Omental fat pad (tissue), 1 donor: ENCODE measurements at regions not wholly inside any gene's neighbourhood (a gene's known extent, or its start where the extent isn't known, plus 50 kb on each side); places are given as distances from the start of the nearest gene placed in this dataset. TPM values are rescaled to one million over a fixed set of nuclear protein-coding genes. Genes with fewer than 3 reads are reported as not detected.

Experiments used
- small RNA-seq: library from RNA; depleted of rRNA; stranded (forward); fragments of <200 nt; gene quantifications from one replicate; pipeline ENCODE3, GENCODE V24; 2016

Small RNA genes lying in the stretch of these regions (small RNA-seq; reads per million reads assigned to genes)
- gene RF00019, result not detected
